HG03469 (cell line): ENCODE measurements at regions not wholly inside any gene's neighbourhood (a gene's known extent, or its start where the extent isn't known, plus 50 kb on each side); places are given as distances from the start of the nearest gene placed in this dataset.
"Not testable (repeated sequence)": the region's sequence is repeated elsewhere in the genome, so short reads cannot be mapped to it uniquely, and the experiment has no call there.

Source experiments
- ATAC-seq: cut with Tn5 transposase; IDR thresholded peaks from one replicate; pipeline ENCODE4 v1.9.1; 2021; ENCODE audit warnings: mild to moderate bottlenecking, moderate library complexity, moderate number of reproducible peaks; ENCODE audit not compliant: unreplicated experiment

GRCh38 chr2:175432793-175433192 lies 251.3 kb upstream of the ATP5MC3 start:
- ATAC-seq = no peak

- no peak for ATAC-seq
Measured at GRCh38 chr2:175432021-175432420, 250.5 kb upstream of the ATP5MC3 start.

- no peak for ATAC-seq
Measured at GRCh38 chr2:175431101-175431946, 249.8 kb upstream of the ATP5MC3 start.

- ATAC-seq = no peak
Measured at GRCh38 chr2:175430236-175430635, 248.7 kb upstream of the ATP5MC3 start.

- ATAC-seq = no peak
Measured at GRCh38 chr2:175418224-175418835, 236.8 kb upstream of the ATP5MC3 start.

- no peak for ATAC-seq
Measured at GRCh38 chr2:175414882-175415487, 233.5 kb upstream of the ATP5MC3 start.

GRCh38 chr2:175414191-175414881 lies 232.8 kb upstream of the ATP5MC3 start:
- no peak for ATAC-seq

GRCh38 chr2:175410941-175411340 lies 229.4 kb upstream of the ATP5MC3 start:
- ATAC-seq = not testable (repeated sequence)

GRCh38 chr2:175404839-175405238 lies 223.3 kb upstream of the ATP5MC3 start:
- ATAC-seq = no peak

- no peak for ATAC-seq
Measured at GRCh38 chr2:175403599-175404221, 222.2 kb upstream of the ATP5MC3 start.

- ATAC-seq = no peak
Measured at GRCh38 chr2:175402571-175402970, 221.1 kb upstream of the ATP5MC3 start.

- no peak for ATAC-seq
Measured at GRCh38 chr2:175401956-175402469, 220.5 kb upstream of the ATP5MC3 start.

- ATAC-seq = no peak
Measured at GRCh38 chr2:175400975-175401374, 219.5 kb upstream of the ATP5MC3 start.

- no peak for ATAC-seq
Measured at GRCh38 chr2:175399326-175399725, 217.8 kb upstream of the ATP5MC3 start.

- no peak for ATAC-seq
Measured at GRCh38 chr2:175398848-175399247, 217.3 kb upstream of the ATP5MC3 start.

- ATAC-seq = no peak
Measured at GRCh38 chr2:175396696-175397095, 215.2 kb upstream of the ATP5MC3 start.

- ATAC-seq = no peak
Measured at GRCh38 chr2:175393851-175394250, 212.3 kb upstream of the ATP5MC3 start.

- ATAC-seq = no peak
Measured at GRCh38 chr2:175383286-175383685, 201.8 kb upstream of the ATP5MC3 start.

- no peak for ATAC-seq
Measured at GRCh38 chr2:175373729-175374128, 192.2 kb upstream of the ATP5MC3 start.
